ENCODE measurements at regions not wholly inside any gene's neighbourhood (a gene's known extent, or its start where the extent isn't known, plus 50 kb on each side); places are given as distances from the start of the nearest gene placed in this dataset.

DNA sequence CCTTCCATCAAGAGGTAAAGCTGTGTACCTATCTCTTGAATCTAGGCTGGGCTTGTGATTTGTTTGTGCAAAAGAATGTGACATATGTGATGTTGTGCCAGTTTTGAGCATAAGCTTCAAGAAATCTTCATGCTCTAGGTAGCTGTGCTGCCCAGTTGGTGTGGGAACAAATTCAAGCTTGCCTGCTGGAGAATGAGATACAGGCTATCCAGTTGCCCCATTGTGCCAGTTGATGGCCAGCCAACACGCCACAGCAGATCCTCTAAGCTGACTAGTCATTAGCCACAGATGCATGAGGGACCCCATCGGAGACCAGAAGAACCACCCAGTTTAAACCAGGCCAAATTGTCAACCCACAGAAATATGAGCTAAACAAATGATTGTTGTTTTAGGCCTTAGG is 180.5 kb upstream of the MPHOSPH6 start:
- no peaks in the 10 kb centered on the region for H3K79me2 ChIP-seq (ENCODE audit: insufficient read depth, low read length)
- H3K9ac ChIP-seq (ENCODE audit: insufficient read depth, low read depth, low read length), result no peak overlapping the region
- DNase-seq (ENCODE audit: low spot score), result no peak
- no peaks in the 10 kb centered on the region for H4K20me1 ChIP-seq (ENCODE audit: insufficient read depth, low read length)
- no peak overlapping the region for H3K4me2 ChIP-seq (ENCODE audit: low read depth, low read length)
- no peak for TF ChIP-seq ZFP1 (CRISPR knock-in tag; IDR thresholded peaks at IDR 0.05)
- TF ChIP-seq KMT2A (CRISPR knock-in tag; IDR thresholded peaks at IDR 0.05), result no peak
- TF ChIP-seq, protein P1, sequence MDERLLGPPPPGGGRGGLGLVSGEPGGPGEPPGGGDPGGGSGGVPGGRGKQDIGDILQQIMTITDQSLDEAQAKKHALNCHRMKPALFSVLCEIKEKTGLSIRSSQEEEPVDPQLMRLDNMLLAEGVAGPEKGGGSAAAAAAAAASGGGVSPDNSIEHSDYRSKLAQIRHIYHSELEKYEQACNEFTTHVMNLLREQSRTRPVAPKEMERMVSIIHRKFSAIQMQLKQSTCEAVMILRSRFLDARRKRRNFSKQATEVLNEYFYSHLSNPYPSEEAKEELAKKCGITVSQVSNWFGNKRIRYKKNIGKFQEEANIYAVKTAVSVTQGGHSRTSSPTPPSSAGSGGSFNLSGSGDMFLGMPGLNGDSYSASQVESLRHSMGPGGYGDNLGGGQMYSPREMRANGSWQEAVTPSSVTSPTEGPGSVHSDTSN (CRISPR knock-in tag; IDR thresholded peaks at IDR 0.05), result no peak
- TF ChIP-seq, protein P2, sequence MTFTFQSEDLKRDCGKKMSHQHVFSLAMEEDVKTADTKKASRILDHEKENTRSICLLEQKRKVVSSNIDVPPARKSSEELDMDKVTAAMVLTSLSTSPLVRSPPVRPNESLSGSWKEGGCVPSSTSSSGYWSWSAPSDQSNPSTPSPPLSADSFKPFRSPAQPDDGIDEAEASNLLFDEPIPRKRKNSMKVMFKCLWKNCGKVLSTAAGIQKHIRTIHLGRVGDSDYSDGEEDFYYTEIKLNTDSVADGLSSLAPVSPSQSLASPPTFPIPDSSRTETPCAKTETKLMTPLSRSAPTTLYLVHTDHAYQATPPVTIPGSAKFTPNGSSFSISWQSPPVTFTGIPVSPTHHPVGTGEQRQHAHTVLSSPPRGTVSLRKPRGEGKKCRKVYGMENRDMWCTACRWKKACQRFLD (CRISPR knock-in tag; IDR thresholded peaks at IDR 0.05; ENCODE audit: borderline replicate concordance), result no peak
- TF ChIP-seq, protein P3, sequence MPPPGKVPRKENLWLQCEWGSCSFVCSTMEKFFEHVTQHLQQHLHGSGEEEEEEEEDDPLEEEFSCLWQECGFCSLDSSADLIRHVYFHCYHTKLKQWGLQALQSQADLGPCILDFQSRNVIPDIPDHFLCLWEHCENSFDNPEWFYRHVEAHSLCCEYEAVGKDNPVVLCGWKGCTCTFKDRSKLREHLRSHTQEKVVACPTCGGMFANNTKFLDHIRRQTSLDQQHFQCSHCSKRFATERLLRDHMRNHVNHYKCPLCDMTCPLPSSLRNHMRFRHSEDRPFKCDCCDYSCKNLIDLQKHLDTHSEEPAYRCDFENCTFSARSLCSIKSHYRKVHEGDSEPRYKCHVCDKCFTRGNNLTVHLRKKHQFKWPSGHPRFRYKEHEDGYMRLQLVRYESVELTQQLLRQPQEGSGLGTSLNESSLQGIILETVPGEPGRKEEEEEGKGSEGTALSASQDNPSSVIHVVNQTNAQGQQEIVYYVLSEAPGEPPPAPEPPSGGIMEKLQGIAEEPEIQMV (CRISPR knock-in tag; IDR thresholded peaks at IDR 0.05; ENCODE audit: low read depth), result no peak
- TF ChIP-seq GZF1 (CRISPR knock-in tag; IDR thresholded peaks at IDR 0.05), result no peak
- TF ChIP-seq WIZ (CRISPR knock-in tag; IDR thresholded peaks at IDR 0.05), result no peak
- no peak for TF ChIP-seq SOX6 (IDR thresholded peaks at IDR 0.05)
- TF ChIP-seq SOX6 (CRISPR knock-in tag; IDR thresholded peaks at IDR 0.05), result no peak
- TF ChIP-seq ZNF850 (CRISPR knock-in tag; conservative IDR thresholded peaks at IDR 0.05), result no peak
- TF ChIP-seq ZSCAN12 (CRISPR knock-in tag; IDR thresholded peaks at IDR 0.05), result no peak
- TF ChIP-seq ZNF883 (CRISPR knock-in tag; IDR thresholded peaks at IDR 0.05; ENCODE audit: not compliant biosample characterization), result no peak
- TF ChIP-seq RXRB (CRISPR knock-in tag; IDR thresholded peaks at IDR 0.05; ENCODE audit: borderline replicate concordance), result no peak
- TF ChIP-seq, protein P4, sequence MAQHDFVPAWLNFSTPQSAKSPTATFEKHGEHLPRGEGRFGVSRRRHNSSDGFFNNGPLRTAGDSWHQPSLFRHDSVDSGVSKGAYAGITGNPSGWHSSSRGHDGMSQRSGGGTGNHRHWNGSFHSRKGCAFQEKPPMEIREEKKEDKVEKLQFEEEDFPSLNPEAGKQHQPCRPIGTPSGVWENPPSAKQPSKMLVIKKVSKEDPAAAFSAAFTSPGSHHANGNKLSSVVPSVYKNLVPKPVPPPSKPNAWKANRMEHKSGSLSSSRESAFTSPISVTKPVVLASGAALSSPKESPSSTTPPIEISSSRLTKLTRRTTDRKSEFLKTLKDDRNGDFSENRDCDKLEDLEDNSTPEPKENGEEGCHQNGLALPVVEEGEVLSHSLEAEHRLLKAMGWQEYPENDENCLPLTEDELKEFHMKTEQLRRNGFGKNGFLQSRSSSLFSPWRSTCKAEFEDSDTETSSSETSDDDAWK (CRISPR knock-in tag; IDR thresholded peaks at IDR 0.05), result no peak
- intact Hi-C loops (cut with micrococcal nuclease; ENCODE audit: unreplicated experiment) (no loop called here), in situ Hi-C loops (cut with HindIII; ENCODE audit: extremely low pct_ligation_motif_present, low pct_unique_long_range_greater_than_20kb) (no loop called here)
- no peak for ATAC-seq
- BruUV-seq (replicated peaks), result no TSS peak
- FAIRE-seq, result no peak
- ChIA-PET POLR2A (no interaction called here), CTCF (ENCODE audit: low intra/inter-chr PET ratio, low total read pairs) (no interaction called here)
- WGBS (ENCODE audit: low lambda C conversion rate), result 0% methylated on average over 1 of the region's 2 CpGs
- no peak overlapping the region for H3K4me3 ChIP-seq (replicated peaks in 1 of 3; ENCODE audit: insufficient read depth in 1 of 3, low read depth in 2 of 3, low read length in 3 of 3)
- H3K27me3 ChIP-seq (ENCODE audit: control insufficient read depth in 1 of 2, insufficient read depth in 2 of 2, low read length in 2 of 2), result no peaks in the 10 kb centered on the region; a peak in 1 of 5 replicates
- H2AFZ ChIP-seq (ENCODE audit: low read length), result no peak overlapping the region
- no peak overlapping the region for H3K27ac ChIP-seq (ENCODE audit: extremely low read length, insufficient read depth, low read length)
- no peaks in the 10 kb centered on the region for H3K9me3 ChIP-seq (ENCODE audit: low read length)
- no peaks in the 10 kb centered on the region for H3K36me3 ChIP-seq (replicated peaks in 1 of 2; ENCODE audit: control insufficient read depth in 1 of 2, insufficient read depth in 2 of 2, low read length in 2 of 2)
- no peaks in the 10 kb centered on the region for H3K4me1 ChIP-seq (ENCODE audit: insufficient read depth, low read length)
